GM19023 (cell line): ENCODE measurements at regions not wholly inside any gene's neighbourhood (a gene's known extent, or its start where the extent isn't known, plus 50 kb on each side); places are given as distances from the start of the nearest gene placed in this dataset.
"Not testable (repeated sequence)": the region's sequence is repeated elsewhere in the genome, so short reads cannot be mapped to it uniquely, and the experiment has no call there.

ENCODE experiments used
- ATAC-seq: cut with Tn5 transposase; IDR thresholded peaks from one replicate; pipeline ENCODE4 v1.9.1; 2021; ENCODE audit warnings: mild to moderate bottlenecking, moderate library complexity; ENCODE audit not compliant: unreplicated experiment

GRCh38 chr4:20062054-20062453 lies 189.7 kb upstream of the SLIT2 start:
- ATAC-seq: no peak

DNA sequence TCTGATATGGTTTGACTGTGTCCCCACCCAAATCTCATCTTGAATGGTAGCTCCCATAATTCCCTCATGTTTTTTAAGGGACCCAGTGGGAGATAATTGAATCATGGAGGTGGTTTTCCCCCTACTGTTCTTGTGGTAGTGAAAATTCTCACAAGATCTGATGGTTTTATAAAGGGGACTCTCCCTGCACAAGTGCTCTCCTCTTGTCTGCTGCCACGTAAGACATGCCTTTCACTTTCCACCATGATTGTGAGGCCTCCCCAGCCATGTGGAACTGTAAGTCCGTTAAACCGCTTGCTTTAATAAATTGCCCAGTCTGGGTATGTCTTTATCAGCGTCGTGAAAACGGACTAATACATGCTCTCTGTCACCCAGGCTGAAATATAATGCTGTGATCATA lies 200.9 kb upstream of the SLIT2 start:
- no peak for ATAC-seq

- ATAC-seq: no peak
Observed at GRCh38 chr4:20049889-20050288, 201.8 kb upstream of the SLIT2 start.

GRCh38 chr4:20046931-20047677 lies 204.6 kb upstream of the SLIT2 start:
- ATAC-seq: no peak

- ATAC-seq: no peak
Observed at GRCh38 chr4:20046179-20046578, 205.5 kb upstream of the SLIT2 start.

- ATAC-seq: no peak
Observed at GRCh38 chr4:20044966-20045365, 206.7 kb upstream of the SLIT2 start.

DNA sequence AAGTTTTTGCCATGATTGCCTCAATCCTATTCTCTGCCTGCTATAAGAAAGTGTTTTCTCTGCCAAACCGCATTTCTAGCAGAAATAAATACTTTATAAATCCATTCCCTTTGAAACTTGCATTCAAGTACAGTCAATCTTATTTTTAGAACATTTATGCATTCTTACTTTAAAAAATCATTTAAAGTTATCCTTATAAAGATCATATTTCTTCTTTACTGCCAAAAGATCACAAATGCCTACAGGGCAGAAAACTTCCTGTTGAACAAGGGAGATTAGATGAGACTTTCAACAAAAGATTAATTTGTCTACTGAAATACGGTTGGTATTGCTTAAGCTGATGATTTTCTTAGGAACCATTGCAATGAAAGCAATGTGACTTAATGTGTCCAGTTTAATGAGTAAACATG lies 207.2 kb upstream of the SLIT2 start:
- no peak for ATAC-seq

DNA sequence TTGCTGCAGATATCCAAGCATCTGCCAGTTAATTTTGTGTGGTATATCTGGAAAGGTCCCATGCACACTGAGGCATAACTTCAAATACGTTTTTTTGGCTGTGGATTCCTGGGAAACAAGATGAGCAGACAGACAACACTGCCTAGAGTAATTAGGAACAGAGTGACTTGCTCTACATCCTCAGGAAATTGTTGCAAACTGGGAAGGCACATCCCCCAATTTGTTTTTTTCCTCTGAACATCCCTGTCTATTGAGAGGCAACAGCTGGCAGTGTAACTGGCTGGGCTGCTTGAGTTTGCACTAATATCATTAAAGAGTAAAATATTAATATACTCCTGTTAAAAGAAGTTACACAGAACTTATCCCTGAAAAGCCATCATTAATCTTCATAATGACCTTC lies 207.7 kb upstream of the SLIT2 start:
- ATAC-seq: no peak

- no peak for ATAC-seq
Observed at GRCh38 chr4:20042769-20043168, 208.9 kb upstream of the SLIT2 start.

DNA sequence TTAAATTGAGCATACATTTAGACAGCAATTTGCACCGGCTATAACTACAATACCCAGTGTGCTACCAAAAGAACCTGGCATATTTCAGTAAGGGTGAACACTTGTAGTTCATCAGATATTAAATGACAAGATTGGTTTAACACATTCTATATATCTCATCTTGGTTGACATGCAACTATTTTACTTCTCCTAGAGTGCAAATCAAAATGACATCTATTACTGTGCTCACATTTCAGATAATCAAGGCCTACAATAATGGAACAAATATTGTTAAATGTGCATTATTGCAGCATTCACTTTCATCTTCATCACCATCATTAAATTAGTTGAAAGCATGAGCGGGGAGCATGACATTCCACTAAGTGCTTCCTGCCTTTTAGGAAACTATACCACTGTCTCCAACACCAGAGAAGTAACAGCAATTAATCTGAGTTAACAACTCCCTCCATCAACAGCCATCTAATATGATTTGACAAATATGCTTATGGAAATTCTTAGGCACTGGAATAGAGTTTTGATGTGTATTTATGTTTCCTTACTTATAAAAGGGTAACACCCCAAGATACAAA lies 209.8 kb upstream of the SLIT2 start:
- ATAC-seq: no peak

DNA sequence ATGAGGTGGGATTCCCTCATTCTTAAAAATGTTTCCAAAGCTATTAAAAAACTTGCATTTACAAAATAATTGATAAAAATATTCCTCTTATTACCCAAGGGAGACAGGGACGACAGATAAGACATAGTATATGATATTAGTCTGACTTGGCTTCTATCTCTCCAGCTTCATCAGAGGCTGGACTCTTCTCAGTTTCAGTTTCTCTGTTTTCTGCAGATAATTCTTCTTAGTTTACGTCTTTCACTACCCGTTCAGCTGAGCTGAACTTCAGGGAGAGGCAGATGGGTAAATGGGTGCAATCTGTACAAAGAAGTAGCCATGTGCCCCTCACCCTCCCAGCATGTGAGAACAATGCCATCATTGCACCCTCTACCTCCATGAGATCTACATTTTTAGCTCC lies 214.0 kb upstream of the SLIT2 start:
- ATAC-seq: no peak

- ATAC-seq: no peak
Observed at GRCh38 chr4:20030108-20030507, 221.6 kb upstream of the SLIT2 start.

DNA sequence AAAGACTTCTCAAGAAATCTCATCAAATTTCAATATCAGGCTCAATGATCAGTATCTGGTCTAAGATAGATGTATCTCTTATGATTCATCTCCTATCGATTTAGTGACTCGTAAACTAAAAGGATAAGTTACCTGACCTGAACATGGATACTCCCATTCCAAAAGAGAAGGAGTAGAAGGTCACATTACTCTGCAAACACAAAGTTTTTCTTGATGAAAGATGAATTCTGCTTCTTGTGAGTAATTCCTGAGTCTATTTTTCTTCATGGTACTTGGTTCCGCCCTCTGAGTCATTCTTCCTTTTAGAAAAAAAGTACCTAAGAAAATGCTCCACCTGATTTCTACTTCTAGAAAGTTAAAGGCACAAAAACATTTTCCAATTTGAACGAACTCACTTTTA lies 223.1 kb upstream of the SLIT2 start:
- ATAC-seq: no peak

- ATAC-seq: no peak
Observed at GRCh38 chr4:20026456-20026855, 225.2 kb upstream of the SLIT2 start.

DNA sequence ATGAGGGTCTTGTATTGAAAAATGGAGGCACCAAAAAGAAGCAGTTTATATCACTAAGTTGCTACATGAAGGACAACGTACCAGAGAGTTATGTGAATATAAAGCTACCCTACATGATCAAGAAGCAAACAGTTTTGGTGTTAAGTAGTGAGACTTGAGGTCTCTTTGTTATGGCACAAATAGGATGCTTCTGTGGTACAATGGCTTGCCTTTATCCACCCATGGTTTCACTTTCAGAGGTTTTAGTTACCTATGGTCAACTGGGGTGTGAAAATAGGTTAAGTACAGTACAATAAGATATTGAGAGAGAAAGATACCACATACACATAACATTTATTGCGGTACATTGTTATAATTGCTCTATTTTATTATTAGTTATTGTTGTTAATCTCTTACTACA lies 229.2 kb upstream of the SLIT2 start:
- ATAC-seq: no peak

GRCh38 chr4:20020056-20020455 lies 231.6 kb upstream of the SLIT2 start:
- no peak for ATAC-seq

DNA sequence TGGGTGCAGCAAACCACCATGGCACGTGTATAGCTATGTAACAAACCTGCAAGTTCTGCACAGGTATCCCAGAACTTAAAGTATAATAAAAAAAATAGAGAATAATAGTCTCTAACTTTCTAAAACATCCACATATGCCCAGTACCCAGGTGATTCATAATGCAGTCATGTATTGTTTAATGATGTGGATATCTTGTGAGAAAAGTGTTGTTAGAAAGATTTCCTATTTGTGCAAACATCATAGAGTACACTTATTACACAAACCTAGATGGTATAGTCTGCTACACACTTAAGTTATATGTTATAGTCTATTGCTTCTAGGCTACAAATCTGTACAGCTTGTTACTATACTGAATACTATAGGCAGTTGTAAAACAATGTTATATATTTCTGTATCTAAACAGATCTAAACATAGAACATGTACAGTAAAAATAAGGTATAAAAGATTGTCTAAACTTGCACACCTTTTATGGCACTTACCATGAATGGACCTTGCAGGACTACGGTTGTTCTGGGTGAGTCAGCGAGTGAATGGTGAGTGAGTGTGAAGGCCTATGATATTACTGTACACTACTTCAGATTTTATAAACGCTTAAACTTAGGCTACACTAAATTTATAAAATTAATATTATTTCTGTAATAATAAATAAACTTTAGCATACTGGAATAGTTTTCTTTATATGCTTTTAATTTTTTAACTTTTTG lies 232.2 kb upstream of the SLIT2 start:
- ATAC-seq: no peak

GRCh38 chr4:20017777-20018115 lies 234.0 kb upstream of the SLIT2 start:
- no peak for ATAC-seq

DNA sequence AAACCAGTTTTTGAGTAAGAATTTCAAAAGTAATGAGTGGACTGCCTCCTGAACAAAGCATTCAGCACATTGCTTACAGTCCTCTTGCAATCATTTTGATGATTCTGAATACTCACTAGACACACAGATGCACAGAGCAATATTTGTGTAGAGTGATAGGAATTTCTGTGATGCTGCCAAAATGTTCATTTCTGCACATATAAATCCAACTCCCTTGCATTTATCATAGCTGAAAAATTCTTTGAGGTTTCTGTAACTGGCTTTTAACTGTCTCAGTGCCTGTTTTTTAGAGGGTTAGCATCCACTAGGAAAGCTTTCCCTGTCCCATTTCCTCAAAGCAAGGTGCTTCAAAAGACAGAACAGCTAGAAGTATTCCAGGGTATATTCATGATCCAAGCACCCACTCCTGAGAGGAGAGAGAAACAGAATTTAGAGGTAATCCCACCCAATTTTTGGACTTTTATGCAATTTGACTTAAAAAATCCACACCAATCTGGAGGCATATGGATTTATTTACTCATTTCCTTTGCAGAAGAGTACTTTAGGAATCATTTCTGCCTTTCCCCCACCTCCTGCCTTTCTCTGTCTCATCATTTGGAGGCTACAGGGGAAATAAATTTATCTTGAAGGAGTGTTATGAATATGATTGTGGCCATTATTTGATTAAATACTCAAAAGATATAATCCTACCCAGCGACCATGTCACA lies 234.5 kb upstream of the SLIT2 start:
- no peak for ATAC-seq

GRCh38 chr4:20015636-20016224 lies 236.0 kb upstream of the SLIT2 start:
- ATAC-seq: no peak

DNA sequence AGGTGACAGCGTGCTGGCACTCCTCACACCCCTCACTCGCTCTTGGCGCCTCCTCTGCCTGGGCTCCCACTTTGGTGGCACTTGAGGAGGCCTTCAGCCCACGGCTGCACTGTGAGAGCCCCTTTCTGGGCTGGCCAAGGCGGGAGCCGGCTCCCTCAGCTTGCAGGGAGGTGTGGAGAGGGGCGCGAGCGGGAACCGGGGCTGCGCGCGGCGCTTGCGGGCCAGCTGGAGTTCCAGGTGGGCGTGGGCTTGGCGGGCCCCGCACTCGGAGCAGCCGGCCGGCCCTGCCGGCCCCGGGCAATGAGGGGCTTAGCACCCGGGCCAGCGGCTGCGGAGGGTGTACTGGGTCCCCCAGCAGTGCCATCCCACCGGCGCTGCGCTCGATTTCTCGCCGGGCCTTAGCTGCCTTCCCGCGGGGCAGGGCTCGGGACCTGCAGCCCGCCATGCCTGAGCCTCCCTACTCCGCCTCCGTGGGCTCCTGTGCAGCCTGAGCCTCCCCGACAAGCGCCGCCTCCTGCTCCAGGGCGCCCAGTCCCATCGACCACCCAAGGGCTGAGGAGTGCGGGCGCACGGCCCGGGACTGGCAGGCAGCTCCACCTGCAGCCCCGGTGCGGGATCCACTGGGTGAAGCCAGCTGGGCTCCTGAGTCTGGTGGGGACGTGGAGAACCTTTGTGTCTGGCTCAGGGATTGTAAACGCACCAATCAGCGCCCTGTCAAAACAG lies 247.7 kb upstream of the SLIT2 start:
- not testable (repeated sequence) for ATAC-seq
